Hepatic stellate cell (primary cell): ENCODE measurements at regions not wholly inside any gene's neighbourhood (a gene's known extent, or its start where the extent isn't known, plus 50 kb on each side); places are given as distances from the start of the nearest gene placed in this dataset.

ENCODE experiments used
- DNase-seq: peaks from one replicate; pipeline ENCODE4 v3.0.0; 2011; ENCODE audit warnings: low spot score

- DNase-seq: no peak
These were observed 423.4 kb downstream of the NUF2 start for GRCh38 chr1:163745204-163745603.

DNA sequence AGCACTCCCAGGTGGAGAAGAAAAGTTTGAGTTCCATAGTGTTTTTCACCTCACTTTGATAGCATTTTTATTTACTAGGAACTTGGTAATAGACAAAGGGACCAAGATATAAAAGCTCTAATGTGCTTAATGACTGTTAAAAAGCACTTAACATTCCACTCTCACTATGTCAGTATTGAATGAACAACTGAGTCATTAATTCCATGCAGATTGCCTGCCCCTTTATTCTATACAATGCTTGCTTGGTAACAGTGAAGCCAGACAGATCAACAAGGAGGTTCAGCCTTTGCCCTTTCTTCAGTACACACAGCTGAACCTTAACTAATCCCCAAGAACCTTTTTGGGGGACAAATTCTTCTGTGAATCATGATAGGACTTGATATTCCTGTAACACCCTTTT, 425.5 kb downstream of the NUF2 start:
- DNase-seq: no peak

DNA sequence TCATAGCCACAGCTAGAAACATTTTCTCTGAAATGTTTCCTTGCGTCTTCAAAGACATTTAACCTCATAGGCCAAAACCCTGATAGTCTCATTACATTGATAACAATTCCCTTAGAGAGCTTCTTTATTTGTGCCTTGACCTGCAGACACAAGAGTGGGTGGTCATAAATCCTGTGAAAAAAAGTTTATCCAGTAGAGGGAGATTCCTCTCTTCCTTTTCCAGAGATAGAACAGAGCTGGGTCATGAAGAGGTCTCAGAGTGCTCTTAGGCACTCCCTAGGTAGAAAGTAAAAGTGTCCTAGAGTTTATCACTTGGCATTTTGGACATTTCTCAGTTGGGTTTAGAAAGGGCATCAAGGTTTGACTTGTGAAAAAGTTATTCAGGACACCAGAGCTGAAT, 426.1 kb downstream of the NUF2 start:
- no peak for DNase-seq

DNA sequence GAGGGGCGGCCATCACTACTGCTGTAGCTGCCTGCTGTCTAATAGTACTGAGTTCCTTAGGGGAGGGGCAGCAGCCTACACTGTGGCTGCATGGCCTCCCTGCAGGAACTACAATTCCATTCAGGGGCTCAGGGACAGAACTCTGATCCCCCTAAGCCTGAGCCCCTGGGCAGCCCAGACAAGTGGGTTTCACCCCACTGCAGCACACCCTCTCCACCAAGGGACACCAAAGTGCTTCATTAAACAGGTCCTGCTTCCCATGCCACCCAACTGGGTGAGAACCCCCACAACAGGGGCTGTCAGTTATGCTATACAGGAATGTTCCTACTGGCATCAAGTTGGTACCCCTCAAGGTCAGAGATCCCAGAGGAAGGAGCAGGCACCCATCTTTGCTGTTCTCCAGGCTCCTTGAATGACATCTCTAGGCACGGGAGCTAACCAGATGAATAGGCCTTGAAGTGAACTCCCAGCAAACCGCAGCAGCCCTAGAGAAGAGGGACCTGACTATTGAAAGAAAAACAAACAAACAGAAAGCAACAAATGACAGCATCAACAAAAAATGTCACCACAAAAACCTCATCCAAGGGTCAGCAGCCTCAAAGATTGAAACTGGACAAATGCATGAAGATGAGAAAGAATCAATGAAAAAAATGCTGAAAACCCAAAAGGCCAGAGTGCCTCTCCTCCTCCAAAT, 437.4 kb downstream of the NUF2 start:
- no peak for DNase-seq

DNA sequence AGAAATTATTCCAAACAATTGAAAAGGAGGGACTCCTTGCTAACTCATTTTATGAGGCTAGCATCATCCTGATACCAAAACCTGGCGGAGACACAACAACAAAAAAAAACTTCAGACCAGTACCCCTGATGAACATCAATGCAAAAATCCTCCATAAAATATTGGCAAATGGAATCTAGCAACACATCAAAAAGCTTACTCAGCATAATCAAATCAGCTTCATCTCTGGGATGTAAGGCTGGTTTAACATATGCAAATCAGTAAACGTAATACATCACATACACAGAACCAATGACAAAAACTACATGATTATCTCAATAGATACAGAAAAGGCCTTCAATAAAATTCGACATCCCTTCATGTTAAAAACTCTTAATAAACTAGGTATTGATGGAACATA, 440.1 kb downstream of the NUF2 start:
- DNase-seq: no peak

GRCh38 chr1:163766257-163766918, 444.6 kb downstream of the NUF2 start:
- DNase-seq: no peak

DNA sequence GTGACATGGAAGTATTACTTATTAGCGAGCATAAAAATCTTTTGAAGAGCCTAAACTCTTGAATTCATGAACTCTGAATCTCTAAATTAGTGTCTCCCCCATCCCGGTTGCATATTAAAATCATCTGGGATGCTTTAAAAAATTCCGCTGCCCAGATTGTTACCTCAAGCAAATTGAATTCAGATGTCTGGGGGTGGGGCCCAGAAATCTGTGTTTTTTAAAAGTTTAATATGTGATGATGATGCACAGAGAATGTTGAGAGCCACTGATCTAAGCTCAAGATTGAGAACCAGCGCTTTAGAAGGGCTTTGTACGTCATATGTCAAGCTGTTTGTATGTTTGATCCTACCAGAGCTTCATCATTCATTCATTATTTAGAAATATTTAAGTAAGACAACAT, 446.8 kb downstream of the NUF2 start:
- DNase-seq: no peak

DNA sequence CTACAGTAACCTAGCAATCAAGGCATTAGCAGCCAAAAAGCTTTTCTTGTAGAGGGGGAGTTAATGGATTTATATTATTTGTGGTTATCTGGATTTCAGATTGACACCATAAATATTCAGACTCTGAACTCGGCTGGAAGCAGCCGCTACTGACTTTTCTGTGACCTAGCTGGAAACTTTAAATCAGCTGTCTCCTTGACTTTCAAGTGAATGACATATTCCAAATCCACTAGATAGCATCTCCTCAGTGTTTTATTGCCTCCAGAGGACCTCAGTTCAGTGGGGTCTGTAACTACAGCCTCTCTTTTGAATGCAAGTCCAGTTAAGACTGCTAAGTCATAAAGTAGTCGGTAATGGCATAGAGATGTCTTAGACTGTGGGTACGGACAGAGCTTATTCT, 448.5 kb downstream of the NUF2 start:
- no peak for DNase-seq

GRCh38 chr1:163771637-163772036, 449.9 kb downstream of the NUF2 start:
- no peak for DNase-seq

DNA sequence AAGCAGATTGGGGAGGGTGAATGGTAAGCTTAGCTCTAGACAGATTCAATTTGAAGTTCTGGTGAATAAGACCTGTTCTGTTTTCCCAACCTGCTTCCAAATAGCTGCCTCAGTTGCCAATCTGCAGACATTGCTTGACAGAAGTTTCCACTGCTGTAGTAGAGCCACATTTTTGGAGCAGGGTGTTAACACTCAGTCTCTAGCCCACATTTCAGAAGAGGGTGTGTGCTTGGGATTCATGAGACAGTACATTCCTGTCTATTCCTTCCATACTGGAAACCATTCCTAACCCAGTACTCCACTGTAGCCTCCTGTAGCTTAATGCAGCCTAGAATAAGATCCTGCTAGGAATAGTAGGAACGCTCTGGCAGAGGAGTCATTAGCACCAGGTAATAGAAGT, 450.5 kb downstream of the NUF2 start:
- DNase-seq: no peak

- DNase-seq: no peak
These were observed 451.6 kb downstream of the NUF2 start for GRCh38 chr1:163773396-163773795.

GRCh38 chr1:163774401-163774945, 452.7 kb downstream of the NUF2 start:
- no peak for DNase-seq

DNA sequence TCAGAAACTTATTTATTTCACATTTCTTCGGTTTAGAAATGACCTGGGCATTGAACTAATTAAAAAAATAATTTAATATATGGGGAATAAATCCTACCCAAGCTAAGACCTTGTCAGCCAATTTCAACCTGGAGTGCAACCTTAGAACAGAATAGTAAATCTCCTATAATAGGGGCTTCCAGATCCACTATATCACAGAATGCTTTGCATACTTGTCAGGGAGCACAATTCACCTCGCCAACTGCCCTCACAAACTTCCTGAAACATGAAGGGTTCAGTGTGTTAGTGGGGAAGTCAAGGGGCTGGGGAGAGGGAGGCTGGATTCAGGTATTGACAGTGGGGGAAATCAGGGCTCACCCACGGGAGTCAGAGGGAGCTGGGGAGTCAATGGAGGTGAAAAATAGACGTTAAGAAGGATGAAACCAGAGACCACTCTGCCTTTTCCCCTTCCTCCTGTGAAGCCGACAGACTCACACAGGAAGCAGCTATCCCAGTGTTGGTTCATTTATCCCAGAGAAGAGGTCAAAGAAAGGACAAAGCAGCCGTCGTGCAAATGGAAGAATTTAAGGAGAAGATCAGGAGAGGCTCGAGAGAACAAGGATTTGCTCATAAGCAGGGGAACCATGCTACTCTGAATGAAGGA, 453.3 kb downstream of the NUF2 start:
- DNase-seq: no peak

- DNase-seq: no peak
These were observed 455.5 kb downstream of the NUF2 start for GRCh38 chr1:163777205-163777604.

DNA sequence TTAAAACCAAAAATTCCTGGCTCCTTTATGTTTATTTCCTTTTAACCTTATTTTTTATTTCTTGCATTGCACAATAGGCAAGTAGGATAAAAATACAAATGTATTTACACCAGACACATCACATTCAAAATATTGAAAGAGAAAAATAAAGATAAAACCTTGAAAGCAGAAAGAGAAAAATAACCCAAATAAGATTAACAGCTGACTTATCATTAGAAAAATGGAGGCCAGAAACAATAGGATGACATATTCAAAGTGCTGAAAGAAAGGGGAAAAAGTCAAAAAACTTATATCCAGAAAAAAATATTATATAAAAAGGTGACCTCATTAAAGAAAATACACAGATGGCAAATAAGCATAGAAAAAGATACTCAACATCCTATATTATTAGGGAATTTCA, 459.4 kb downstream of the NUF2 start:
- no peak for DNase-seq

- DNase-seq: no peak
These were observed 464.2 kb downstream of the NUF2 start for GRCh38 chr1:163785868-163786405.

DNA sequence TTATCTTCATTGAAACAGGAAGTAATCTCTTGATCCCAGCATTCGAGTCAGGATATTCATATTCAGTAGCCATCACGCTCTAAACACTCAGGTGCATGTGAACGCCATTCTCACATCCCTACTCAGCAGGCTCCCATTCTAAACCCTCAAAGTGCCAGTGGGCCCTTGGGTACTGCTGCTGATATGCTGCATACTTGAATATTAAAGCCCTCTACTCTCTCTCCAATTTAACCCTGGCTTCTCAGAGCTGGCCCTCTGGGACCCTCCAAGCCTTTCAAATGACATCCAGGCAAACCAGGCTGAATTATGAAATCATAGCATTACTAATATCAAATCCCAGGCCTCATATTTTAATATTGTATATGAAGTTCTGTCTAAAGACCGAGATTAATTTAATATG, 468.2 kb downstream of the NUF2 start:
- DNase-seq: no peak

DNA sequence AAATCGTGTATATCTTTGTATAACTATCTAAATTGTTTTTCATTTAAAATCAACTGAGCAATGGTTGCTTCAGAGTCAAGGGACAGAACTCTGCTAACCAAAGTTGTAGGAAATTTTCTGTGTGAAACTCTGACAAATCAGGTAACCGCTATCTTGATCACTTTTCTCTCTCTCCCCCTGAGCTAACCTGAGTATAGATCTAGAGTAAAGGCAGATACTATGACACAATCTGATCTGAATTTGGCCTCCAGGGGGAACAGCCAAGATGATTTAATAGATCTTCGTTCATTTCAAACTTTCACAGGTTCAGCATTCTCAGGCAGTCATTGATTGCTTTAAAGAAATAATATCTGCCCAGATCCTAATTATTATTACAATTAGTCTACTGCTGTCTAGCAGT, 472.8 kb downstream of the NUF2 start:
- DNase-seq: no peak

- DNase-seq: no peak
These were observed 474.7 kb downstream of the NUF2 start for GRCh38 chr1:163796394-163796821.

- DNase-seq: no peak
These were observed 476.1 kb downstream of the NUF2 start for GRCh38 chr1:163797816-163798215.

- no peak for DNase-seq
These were observed 477.5 kb downstream of the NUF2 start for GRCh38 chr1:163799190-163799805.

DNA sequence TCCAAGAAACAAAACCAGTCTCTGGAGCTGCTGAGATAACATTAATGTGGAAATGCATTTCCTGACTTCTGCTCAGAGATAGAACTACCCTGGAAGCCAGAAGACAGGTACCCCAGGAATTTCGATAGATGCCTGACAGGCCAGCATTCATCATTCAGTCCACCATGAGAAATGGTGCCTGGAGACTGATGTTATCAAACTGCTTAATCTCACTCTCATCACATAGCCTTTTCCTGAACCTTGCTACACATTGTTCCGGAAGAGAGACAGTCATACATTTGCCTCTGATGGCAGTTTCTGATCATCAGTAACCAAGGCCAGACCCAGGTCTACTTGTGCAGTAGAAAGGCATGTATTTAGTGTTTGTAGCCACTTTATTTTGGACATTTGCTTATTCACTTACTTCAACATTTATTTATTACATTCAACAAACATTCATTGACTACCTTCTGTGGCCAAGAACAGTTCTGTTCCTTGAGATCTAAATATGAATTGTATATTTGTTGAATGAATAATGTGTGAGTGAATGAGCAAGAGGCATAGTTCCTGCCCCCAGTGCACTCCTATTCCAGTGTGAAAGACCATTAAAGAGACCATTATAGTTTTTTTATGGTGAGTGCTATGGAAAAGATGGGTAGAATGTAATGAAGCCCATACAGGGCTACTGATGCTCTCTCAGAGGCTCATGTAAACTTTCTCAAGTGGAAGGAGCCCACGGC, 485.7 kb downstream of the NUF2 start:
- DNase-seq: no peak
